ENCODE measurements at regions not wholly inside any gene's neighbourhood (a gene's known extent, or its start where the extent isn't known, plus 50 kb on each side); places are given as distances from the start of the nearest gene placed in this dataset.
"Not testable (repeated sequence)": the region's sequence is repeated elsewhere in the genome, so short reads cannot be mapped to it uniquely, and the experiment has no call there.

DNA sequence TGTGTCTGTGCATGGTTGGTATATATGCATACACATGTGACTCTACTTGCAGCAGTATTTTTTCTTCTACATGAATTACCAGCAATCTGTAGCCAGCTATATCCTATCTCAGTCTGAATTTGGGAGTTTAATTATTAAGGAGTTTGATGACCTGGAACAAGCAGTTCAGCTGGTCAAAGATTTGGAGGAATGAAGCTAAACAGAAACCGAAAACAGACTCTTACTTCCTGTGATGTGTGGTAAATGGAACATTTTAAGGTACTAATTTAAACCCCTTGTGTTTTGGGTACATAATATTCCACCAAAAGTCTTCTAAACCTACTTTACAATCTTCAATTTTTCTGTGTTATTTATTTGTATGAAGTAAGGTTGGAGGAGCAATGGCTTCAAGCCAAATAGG lies 124.4 kb upstream of the PGR start:
- no peak overlapping the region for H3K4me3 Mint-ChIP-seq
- no CpG with 5 or more reads among the region's 1 CpG for WGBS (ENCODE audit: insufficient coverage)
- no peak overlapping the region for H3K9ac ChIP-seq (ENCODE audit: insufficient read depth, low read length, poor library complexity, severe bottlenecking)
- H3K4me2 ChIP-seq (replicated peaks; ENCODE audit: extremely low read depth, low read length, poor library complexity, severe bottlenecking) = no peak overlapping the region
- H3K36me3 ChIP-seq (replicated peaks in 1 of 2; ENCODE audit: control insufficient read depth in 1 of 2, insufficient read depth in 2 of 2, low read length in 2 of 2) = no peaks in the 10 kb centered on the region
- TF ChIP-seq, protein P1, sequence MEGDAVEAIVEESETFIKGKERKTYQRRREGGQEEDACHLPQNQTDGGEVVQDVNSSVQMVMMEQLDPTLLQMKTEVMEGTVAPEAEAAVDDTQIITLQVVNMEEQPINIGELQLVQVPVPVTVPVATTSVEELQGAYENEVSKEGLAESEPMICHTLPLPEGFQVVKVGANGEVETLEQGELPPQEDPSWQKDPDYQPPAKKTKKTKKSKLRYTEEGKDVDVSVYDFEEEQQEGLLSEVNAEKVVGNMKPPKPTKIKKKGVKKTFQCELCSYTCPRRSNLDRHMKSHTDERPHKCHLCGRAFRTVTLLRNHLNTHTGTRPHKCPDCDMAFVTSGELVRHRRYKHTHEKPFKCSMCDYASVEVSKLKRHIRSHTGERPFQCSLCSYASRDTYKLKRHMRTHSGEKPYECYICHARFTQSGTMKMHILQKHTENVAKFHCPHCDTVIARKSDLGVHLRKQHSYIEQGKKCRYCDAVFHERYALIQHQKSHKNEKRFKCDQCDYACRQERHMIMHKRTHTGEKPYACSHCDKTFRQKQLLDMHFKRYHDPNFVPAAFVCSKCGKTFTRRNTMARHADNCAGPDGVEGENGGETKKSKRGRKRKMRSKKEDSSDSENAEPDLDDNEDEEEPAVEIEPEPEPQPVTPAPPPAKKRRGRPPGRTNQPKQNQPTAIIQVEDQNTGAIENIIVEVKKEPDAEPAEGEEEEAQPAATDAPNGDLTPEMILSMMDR (IDR thresholded peaks at IDR 0.05) = no peak
- H3K4me1 ChIP-seq (ENCODE audit: control insufficient read depth in 1 of 2, insufficient read depth in 2 of 2, low read length in 2 of 2) = no peaks in the 10 kb centered on the region
- H3K9me3 Mint-ChIP-seq = peaks cover 0 to 8% (median 2%) of the 10 kb centered on the region in 7 donors
- H3K27ac ChIP-seq (ENCODE audit: low read depth in 1 of 2, low read length in 2 of 2) = no peak overlapping the region
- no peak overlapping the region for H3K4me3 ChIP-seq (replicated peaks in 1 of 3; ENCODE audit: low read depth in 2 of 3, low read length in 3 of 3)
- H3K27me3 Mint-ChIP-seq (ENCODE audit: low read depth in 3 of 3) = peaks cover 0 to 1% (median 0%) of the 10 kb centered on the region in 3 donors
- H3K27me3 ChIP-seq (ENCODE audit: control insufficient read depth in 2 of 2, insufficient read depth in 2 of 2, low read length in 2 of 2) = no peaks in the 10 kb centered on the region
- no peaks in the 10 kb centered on the region for H3K79me2 ChIP-seq (ENCODE audit: insufficient read depth, low read length)
- no peaks in the 10 kb centered on the region for H3K4me1 Mint-ChIP-seq
- no peak overlapping the region for H2AFZ ChIP-seq (ENCODE audit: insufficient read depth, low read depth, low read length, poor library complexity, severe bottlenecking)
- no peaks in the 10 kb centered on the region for H4K20me1 ChIP-seq (ENCODE audit: insufficient read depth, low read length)
- no peak overlapping the region for H3K27ac Mint-ChIP-seq
- DNase-seq = no peak
- no peaks in the 10 kb centered on the region for H3K9me3 ChIP-seq (replicated peaks in 1 of 2; ENCODE audit: control insufficient read depth in 1 of 2, insufficient read depth in 1 of 2, low read length in 2 of 2)
- H3K36me3 Mint-ChIP-seq = no peaks in the 10 kb centered on the region
- intact Hi-C loops (cut with micrococcal nuclease) = no loop called here

DNA sequence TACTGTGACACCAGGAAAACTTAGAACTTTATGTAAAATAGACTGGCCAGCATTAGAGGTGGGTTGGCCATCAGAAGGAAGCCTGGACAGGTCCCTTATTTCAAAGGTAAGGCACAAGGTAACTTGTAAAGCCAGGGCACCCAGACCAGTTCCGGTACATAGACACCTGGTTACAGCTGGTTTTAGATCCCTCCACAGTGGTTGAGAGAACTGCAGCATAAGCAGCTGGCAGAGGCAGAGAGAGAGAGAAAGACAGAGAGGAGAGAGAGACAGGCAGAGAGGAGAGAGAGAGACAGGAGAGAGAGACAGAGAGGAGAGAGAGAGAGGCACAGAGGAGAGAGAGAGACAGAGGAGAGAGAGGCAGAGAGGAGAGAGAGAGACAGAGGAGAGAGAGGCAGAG lies 116.0 kb upstream of the PGR start:
- H3K9ac ChIP-seq (ENCODE audit: insufficient read depth, low read length, poor library complexity, severe bottlenecking); DNase-seq; H3K27me3 Mint-ChIP-seq (ENCODE audit: low read depth in 3 of 3); H3K27ac Mint-ChIP-seq; H3K36me3 Mint-ChIP-seq; H3K4me1 Mint-ChIP-seq; intact Hi-C loops (cut with micrococcal nuclease); H3K79me2 ChIP-seq (ENCODE audit: insufficient read depth, low read length); H3K4me1 ChIP-seq (ENCODE audit: control insufficient read depth in 1 of 2, insufficient read depth in 2 of 2, low read length in 2 of 2); H3K4me2 ChIP-seq (replicated peaks; ENCODE audit: extremely low read depth, low read length, poor library complexity, severe bottlenecking); H4K20me1 ChIP-seq (ENCODE audit: insufficient read depth, low read length); H3K27me3 ChIP-seq (ENCODE audit: control insufficient read depth in 2 of 2, insufficient read depth in 2 of 2, low read length in 2 of 2); H3K36me3 ChIP-seq (replicated peaks in 1 of 2; ENCODE audit: control insufficient read depth in 1 of 2, insufficient read depth in 2 of 2, low read length in 2 of 2); H3K27ac ChIP-seq (ENCODE audit: low read depth in 1 of 2, low read length in 2 of 2); H3K4me3 Mint-ChIP-seq; H2AFZ ChIP-seq (ENCODE audit: insufficient read depth, low read depth, low read length, poor library complexity, severe bottlenecking); H3K4me3 ChIP-seq (replicated peaks in 1 of 3; ENCODE audit: low read depth in 2 of 3, low read length in 3 of 3): not testable (repeated sequence)
- H3K9me3 Mint-ChIP-seq = peaks cover 5 to 17% (median 14%) of the 10 kb centered on the region in 7 donors
- WGBS (ENCODE audit: insufficient coverage) = 91% methylated on average over 1 of the region's 1 CpG
- peaks cover 8 to 14% of the 10 kb centered on the region in 2 donors for H3K9me3 ChIP-seq (replicated peaks in 1 of 2; ENCODE audit: control insufficient read depth in 1 of 2, insufficient read depth in 1 of 2, low read length in 2 of 2)

GRCh38 chr11:101245081-101245480 lies 115.5 kb upstream of the PGR start:
- H3K27me3 Mint-ChIP-seq (ENCODE audit: low read depth in 3 of 3); intact Hi-C loops (cut with micrococcal nuclease); H3K27ac Mint-ChIP-seq; H4K20me1 ChIP-seq (ENCODE audit: insufficient read depth, low read length); H3K4me3 ChIP-seq (replicated peaks in 1 of 3; ENCODE audit: low read depth in 2 of 3, low read length in 3 of 3); H3K36me3 Mint-ChIP-seq; H3K27ac ChIP-seq (ENCODE audit: low read depth in 1 of 2, low read length in 2 of 2); H3K27me3 ChIP-seq (ENCODE audit: control insufficient read depth in 2 of 2, insufficient read depth in 2 of 2, low read length in 2 of 2); H3K4me1 Mint-ChIP-seq; H3K4me3 Mint-ChIP-seq; H3K36me3 ChIP-seq (replicated peaks in 1 of 2; ENCODE audit: control insufficient read depth in 1 of 2, insufficient read depth in 2 of 2, low read length in 2 of 2); H3K9ac ChIP-seq (ENCODE audit: insufficient read depth, low read length, poor library complexity, severe bottlenecking); DNase-seq; H3K4me2 ChIP-seq (replicated peaks; ENCODE audit: extremely low read depth, low read length, poor library complexity, severe bottlenecking); H3K4me1 ChIP-seq (ENCODE audit: control insufficient read depth in 1 of 2, insufficient read depth in 2 of 2, low read length in 2 of 2); H3K79me2 ChIP-seq (ENCODE audit: insufficient read depth, low read length); H2AFZ ChIP-seq (ENCODE audit: insufficient read depth, low read depth, low read length, poor library complexity, severe bottlenecking): not testable (repeated sequence)
- H3K9me3 Mint-ChIP-seq = peaks cover 8 to 22% (median 15%) of the 10 kb centered on the region in 7 donors
- peaks cover 8 to 19% of the 10 kb centered on the region in 2 donors for H3K9me3 ChIP-seq (replicated peaks in 1 of 2; ENCODE audit: control insufficient read depth in 1 of 2, insufficient read depth in 1 of 2, low read length in 2 of 2)
- 93% methylated on average over 8 of the region's 8 CpGs for WGBS (ENCODE audit: insufficient coverage)
